ENCODE measurements at regions not wholly inside any gene's neighbourhood (a gene's known extent, or its start where the extent isn't known, plus 50 kb on each side); places are given as distances from the start of the nearest gene placed in this dataset.

- peak; percentile 58 for DNase-seq (ENCODE audit: low read depth)
Measured at GRCh38 chr4:37737466-37737865, 51.3 kb upstream of the RELL1 start.
